H1 (cell line): ENCODE measurements at regions not wholly inside any gene's neighbourhood (a gene's known extent, or its start where the extent isn't known, plus 50 kb on each side); places are given as distances from the start of the nearest gene placed in this dataset.

Experiments used
- CTCF ChIA-PET: fragments of 300-600 bp; sonication (Branson Sonifier 250); formaldehyde crosslinking; loops from one replicate; lab custom pipeline; 2021; ENCODE audit not compliant: partially characterized antibody; lab: Charles Lee
- POLR2A ChIA-PET: fragments of 300-600 bp; sonication (Branson Sonifier 250); formaldehyde crosslinking; loops from one replicate; lab custom pipeline; 2021; ENCODE audit warnings: inconsistent platforms; ENCODE audit not compliant: partially characterized antibody; lab: Charles Lee
- DNase-seq, 2 experiments: peaks; one replicate each; pipeline versions ENCODE4 v3.0.0 to v3.0.0-alpha.2; 2010 to 2022; ENCODE audit warnings: low spot score in 2 of 2, low read depth in 1 of 2, mixed read lengths in 1 of 2
- FAIRE-seq: peaks from 2 replicates; lab custom pipeline; 2011; peaks lifted over from hg19 to GRCh38; lab: Jason Lieb, UNC
- H2AFZ ChIP-seq: 2 replicates; pipeline ENCODE4 v1.8.1; 2012; ENCODE audit warnings: low read length, inconsistent platforms
- H2AK5ac ChIP-seq: 2 replicates; pipeline ENCODE4 v1.6.1; 2013; ENCODE audit warnings: low read depth, low read length
- H2BK120ac ChIP-seq: replicated peaks from 2 replicates; pipeline ENCODE3; 2013; ENCODE audit warnings: low read depth, low read length, inconsistent platforms
- H2BK12ac ChIP-seq: 2 replicates; pipeline ENCODE4 v1.6.1; 2013; ENCODE audit warnings: low read depth, low read length
- H2BK15ac ChIP-seq: 2 replicates; pipeline ENCODE4 v1.6.1; 2013; ENCODE audit warnings: low read length
- H2BK20ac ChIP-seq: 2 replicates; pipeline ENCODE4 v1.6.1; 2013; ENCODE audit warnings: low read length
- H2BK5ac ChIP-seq: 2 replicates; pipeline ENCODE4 v1.6.1; 2013; ENCODE audit warnings: low read depth, low read length
- H3K14ac ChIP-seq: 2 replicates; pipeline ENCODE4 v1.6.1; 2013; ENCODE audit warnings: inconsistent platforms; ENCODE audit not compliant: insufficient read length
- H3K18ac ChIP-seq: 2 replicates; pipeline ENCODE4 v1.6.1; 2013; ENCODE audit warnings: low read length; ENCODE audit errors: extremely low read depth
- H3K23ac ChIP-seq: 2 replicates; pipeline ENCODE4 v1.6.1; 2013; ENCODE audit warnings: inconsistent platforms; ENCODE audit not compliant: insufficient read length
- H3K23me2 ChIP-seq: 2 replicates; pipeline ENCODE4 v1.6.1; 2013; ENCODE audit warnings: low read depth, low read length
- H3K27ac ChIP-seq: 2 replicates; pipeline ENCODE4 v1.6.1; 2011; ENCODE audit warnings: low read depth, low read length, inconsistent platforms
- H3K27me3 ChIP-seq, 4 experiments: replicated peaks in 1 of 4; 1 replicate in 1 of 4; 2 replicates in 3 of 4; pipeline versions ENCODE4 v1.6.1 to v1.8.1; 2011 to 2013; ENCODE audit warnings: low read length in 3 of 4, mild to moderate bottlenecking in 3 of 4, inconsistent platforms in 2 of 4, mixed read lengths in 2 of 4, moderate library complexity in 1 of 4; ENCODE audit not compliant: control insufficient read depth in 3 of 4, insufficient read depth in 3 of 4; ENCODE audit errors: extremely low read depth in 1 of 4
- H3K36me3 ChIP-seq, 4 experiments: 2 replicates each; pipeline versions ENCODE4 v1.6.1 to v1.8.1; 2011 to 2013; ENCODE audit warnings: mild to moderate bottlenecking in 4 of 4, low read length in 3 of 4, moderate library complexity in 2 of 4, control low read depth in 1 of 4, inconsistent platforms in 1 of 4; ENCODE audit not compliant: insufficient read depth in 4 of 4, control insufficient read depth in 2 of 4
- H3K4ac ChIP-seq: replicated peaks from 2 replicates; pipeline ENCODE3; 2013; ENCODE audit warnings: low read length, low read depth, mixed read lengths, inconsistent platforms; ENCODE audit not compliant: insufficient read length
- H3K4me1 ChIP-seq, 4 experiments: replicated peaks in 1 of 4; 1 replicate in 1 of 4; 2 replicates in 3 of 4; pipeline versions ENCODE4 v1.6.1 to v1.8.1; 2011 to 2013; ENCODE audit warnings: low read length in 3 of 4, inconsistent platforms in 2 of 4, mixed read lengths in 1 of 4; ENCODE audit not compliant: insufficient read depth in 4 of 4, control insufficient read depth in 3 of 4
- H3K4me2 ChIP-seq, 2 experiments: 2 replicates each; pipeline versions ENCODE4 v1.6.1 to v1.8.1; 2011 to 2013; ENCODE audit warnings: low read depth in 2 of 2, low read length in 2 of 2, control low read depth in 1 of 2, inconsistent platforms in 1 of 2, mild to moderate bottlenecking in 1 of 2; ENCODE audit not compliant: insufficient read depth in 1 of 2
- H3K4me3 ChIP-seq, 4 experiments: fragments of 200-600, 300-600 bp in 1 of 4; sonication (generic), shearing (Covaris generic), sonication (Bioruptor Twin) in 1 of 4; 2 replicates each; pipeline versions ENCODE4 v1.5.1 to v1.8.1; 2011 to 2016; ENCODE audit warnings: low read length in 4 of 4, low read depth in 3 of 4, control low read depth in 2 of 4, inconsistent platforms in 2 of 4, mild to moderate bottlenecking in 2 of 4, mixed read lengths in 1 of 4, moderate library complexity in 1 of 4; ENCODE audit not compliant: insufficient read depth in 2 of 4; ENCODE audit errors: extremely low read depth in 1 of 4
- H3K56ac ChIP-seq: replicated peaks from 2 replicates; pipeline ENCODE3; 2013; ENCODE audit warnings: low read depth, mild to moderate bottlenecking, mixed read lengths, low read length, inconsistent platforms; ENCODE audit not compliant: insufficient read length
- H3K79me1 ChIP-seq: 2 replicates; pipeline ENCODE4 v1.6.1; 2013; ENCODE audit warnings: low read depth, low read length, control low read depth
- H3K79me2 ChIP-seq, 2 experiments: 2 replicates each; pipeline versions ENCODE4 v1.6.1 to v1.8.1; 2012 to 2013; ENCODE audit warnings: low read length in 2 of 2, mild to moderate bottlenecking in 2 of 2, inconsistent platforms in 1 of 2; ENCODE audit not compliant: insufficient read depth in 2 of 2, control insufficient read depth in 1 of 2
- H3K9ac ChIP-seq, 4 experiments: replicated peaks in 1 of 4; 1 replicate in 1 of 4; 2 replicates in 3 of 4; pipeline versions ENCODE4 v1.6.1 to v1.8.1; 2011 to 2013; ENCODE audit warnings: low read depth in 3 of 4, low read length in 3 of 4, control low read depth in 2 of 4, mild to moderate bottlenecking in 2 of 4, moderate library complexity in 2 of 4, inconsistent platforms in 1 of 4; ENCODE audit errors: extremely low read depth in 1 of 4
- H3K9me3 ChIP-seq, 2 experiments: 2 replicates each; pipeline versions ENCODE4 v1.6.1 to v1.8.1; 2012 to 2013; ENCODE audit warnings: mild to moderate bottlenecking in 2 of 2, moderate library complexity in 2 of 2, control low read depth in 1 of 2, inconsistent platforms in 1 of 2, low read depth in 1 of 2, low read length in 1 of 2, mixed read lengths in 1 of 2; ENCODE audit not compliant: insufficient read depth in 2 of 2
- H4K20me1 ChIP-seq, 2 experiments: replicated peaks in 1 of 2; 2 replicates each; pipeline versions ENCODE3 to v1.8.1; 2011 to 2013; ENCODE audit warnings: inconsistent platforms in 2 of 2, low read length in 2 of 2, mild to moderate bottlenecking in 1 of 2; ENCODE audit not compliant: insufficient read depth in 2 of 2, control insufficient read depth in 1 of 2
- H4K5ac ChIP-seq: 2 replicates; pipeline ENCODE4 v1.6.1; 2013; ENCODE audit warnings: low read length, low read depth, mixed read lengths, inconsistent platforms; ENCODE audit not compliant: insufficient read length
- H4K8ac ChIP-seq: 2 replicates; pipeline ENCODE4 v1.8.0; 2013; ENCODE audit warnings: mild to moderate bottlenecking, moderate library complexity, low read length, inconsistent platforms; ENCODE audit not compliant: insufficient read depth; ENCODE audit errors: extremely low read depth
- H4K91ac ChIP-seq: replicated peaks from 2 replicates; pipeline ENCODE3; 2013; ENCODE audit warnings: low read length, mixed read lengths, inconsistent platforms; ENCODE audit not compliant: insufficient read length
- RXRA ChIP-seq: IDR thresholded peaks from 2 replicates; pipeline ENCODE4 v1.6.1; 2011; ENCODE audit warnings: low read depth, mild to moderate bottlenecking, low read length, moderate library complexity; ENCODE audit not compliant: insufficient read depth
- SIRT6 ChIP-seq: IDR thresholded peaks from one replicate; pipeline ENCODE4 v1.7.1; 2012; ENCODE audit warnings: low read length, inconsistent platforms
- SRF ChIP-seq: IDR thresholded peaks from 2 replicates; pipeline ENCODE4 v1.6.1; 2011; ENCODE audit warnings: mild to moderate bottlenecking, low read depth, low read length, moderate library complexity
- ZNF274 ChIP-seq: IDR thresholded peaks from 2 replicates; pipeline ENCODE4 v1.7.0; 2012; ENCODE audit warnings: low read length, borderline replicate concordance; ENCODE audit errors: extremely low read depth
- WGBS, 2 experiments: shearing (Covaris generic) in 1 of 2; methylation state at CpG; one replicate each; pipeline versions ENCODE4 v1.1.6 to v1.1.7; 2013 to 2015; ENCODE audit warnings: low lambda C conversion rate in 2 of 2, mixed read lengths in 2 of 2, inconsistent platforms in 1 of 2, low coverage in 1 of 2, missing lambda C conversion rate in 1 of 2; ENCODE audit not compliant: insufficient replicate concordance in 2 of 2, insufficient coverage in 1 of 2, insufficient read length in 1 of 2; ENCODE audit errors: extremely low coverage in 1 of 2, missing lambda C conversion rate in 1 of 2; 5-methylcytosine and 5-hydroxymethylcytosine counted together

DNA sequence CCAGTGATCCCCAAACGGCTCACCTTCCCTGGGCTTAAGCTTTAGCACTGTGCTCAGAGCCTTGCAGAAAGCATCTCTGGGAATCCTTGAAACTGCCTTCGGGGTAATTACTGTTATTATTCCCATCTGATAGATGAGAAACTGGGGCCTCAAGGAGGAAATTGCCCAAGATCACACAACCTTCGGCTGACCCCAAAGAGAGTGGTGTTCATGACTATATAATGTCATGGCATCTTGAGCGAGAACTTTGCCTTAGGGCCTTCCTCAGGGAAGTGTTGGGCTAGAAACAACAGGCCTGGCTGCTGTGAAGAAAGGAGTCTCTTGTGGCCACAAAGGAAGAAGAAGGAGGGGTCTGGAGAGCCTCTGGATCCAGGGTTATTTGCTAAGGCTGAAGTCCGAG lies 388.7 kb upstream of the CFAP20DC start:
- H3K27ac ChIP-seq = no peak overlapping the region
- ChIA-PET POLR2A (no interaction called here), CTCF (no interaction called here)
- 91% methylated on average over 5 of the region's 5 CpGs; no CpG with 5 or more reads in 1 of the 2 experiments for WGBS, 2 experiments
- no peak overlapping the region for H3K4ac ChIP-seq
- H2BK120ac ChIP-seq = no peak overlapping the region
- no peak overlapping the region for H2AK5ac ChIP-seq
- H3K18ac ChIP-seq = no peak overlapping the region
- no peaks in the 10 kb centered on the region for H3K23me2 ChIP-seq
- no peaks in the 10 kb centered on the region for H4K20me1 ChIP-seq
- H3K4me1 ChIP-seq = peaks cover 0 to 2% (median 0%) of the 10 kb centered on the region in 4 experiments; a peak in 1 of 7 replicates
- H3K9ac ChIP-seq = no peak overlapping the region
- H3K9me3 ChIP-seq = no peaks in the 10 kb centered on the region
- no peak overlapping the region for H2BK12ac ChIP-seq
- H4K5ac ChIP-seq = no peak overlapping the region
- H3K27me3 ChIP-seq = peaks cover 35 to 58% (median 48%) of the 10 kb centered on the region in 4 experiments
- DNase-seq (no peak), FAIRE-seq (no peak)
- H3K14ac ChIP-seq = no peak overlapping the region
- H2BK5ac ChIP-seq = no peak overlapping the region
- no peak overlapping the region for H3K56ac ChIP-seq
- no peaks in the 10 kb centered on the region for H3K79me2 ChIP-seq
- H3K4me3 ChIP-seq = no peak overlapping the region
- no peak overlapping the region for H2AFZ ChIP-seq
- H3K36me3 ChIP-seq = no peaks in the 10 kb centered on the region
- H4K8ac ChIP-seq = no peak overlapping the region
- H2BK15ac ChIP-seq = no peak overlapping the region
- no peaks in the 10 kb centered on the region for H3K79me1 ChIP-seq
- no peak overlapping the region for H2BK20ac ChIP-seq
- no peak overlapping the region for H3K23ac ChIP-seq
- H4K91ac ChIP-seq = no peak overlapping the region
- H3K4me2 ChIP-seq = no peak overlapping the region
- TF ChIP-seq SRF (no peak), SIRT6 (no peak), RXRA (no peak), ZNF274 (no peak)
